ENCODE measurements at regions not wholly inside any gene's neighbourhood (a gene's known extent, or its start where the extent isn't known, plus 50 kb on each side); places are given as distances from the start of the nearest gene placed in this dataset.
"Not testable (repeated sequence)": the region's sequence is repeated elsewhere in the genome, so short reads cannot be mapped to it uniquely, and the experiment has no call there.

GRCh38 chr6:113361014-113361645, 496.0 kb upstream of the MARCKS start:
- no peak for DNase-seq

GRCh38 chr6:113362301-113363047, 494.7 kb upstream of the MARCKS start:
- no peak for DNase-seq

GRCh38 chr6:113363048-113363798, 493.9 kb upstream of the MARCKS start:
- DNase-seq = no peak

GRCh38 chr6:113363866-113364265, 493.3 kb upstream of the MARCKS start:
- DNase-seq = no peak

GRCh38 chr6:113364766-113365165, 492.4 kb upstream of the MARCKS start:
- DNase-seq = no peak

GRCh38 chr6:113365191-113365590, 492.0 kb upstream of the MARCKS start:
- DNase-seq = no peak

- no peak for DNase-seq
Observed at GRCh38 chr6:113366505-113366904, 490.6 kb upstream of the MARCKS start.

- DNase-seq = no peak
Observed at GRCh38 chr6:113370508-113371502, 486.3 kb upstream of the MARCKS start.

- DNase-seq = not testable (repeated sequence)
Observed at GRCh38 chr6:113375466-113375865, 481.7 kb upstream of the MARCKS start.

- no peak for DNase-seq
Observed at GRCh38 chr6:113375950-113376846, 480.9 kb upstream of the MARCKS start.

- no peak for DNase-seq
Observed at GRCh38 chr6:113376847-113377165, 480.3 kb upstream of the MARCKS start.

- DNase-seq = no peak
Observed at GRCh38 chr6:113377362-113377942, 479.7 kb upstream of the MARCKS start.

GRCh38 chr6:113380591-113380990, 476.6 kb upstream of the MARCKS start:
- no peak for DNase-seq

- no peak for DNase-seq
Observed at GRCh38 chr6:113381232-113381631, 475.9 kb upstream of the MARCKS start.

- peak; percentile 55 for DNase-seq
Observed at GRCh38 chr6:113381959-113382358, 475.2 kb upstream of the MARCKS start.

GRCh38 chr6:113383701-113384100, 473.4 kb upstream of the MARCKS start:
- no peak for DNase-seq

GRCh38 chr6:113385020-113385431, 472.1 kb upstream of the MARCKS start:
- DNase-seq = no peak

- DNase-seq = no peak
Observed at GRCh38 chr6:113388996-113389395, 468.1 kb upstream of the MARCKS start.

GRCh38 chr6:113392551-113393055, 464.5 kb upstream of the MARCKS start:
- DNase-seq = no peak

GRCh38 chr6:113394216-113394615, 462.9 kb upstream of the MARCKS start:
- no peak for DNase-seq

- DNase-seq = no peak
Observed at GRCh38 chr6:113394729-113395128, 462.4 kb upstream of the MARCKS start.
